Neural progenitor cell (in vitro differentiated cells): ENCODE measurements at regions not wholly inside any gene's neighbourhood (a gene's known extent, or its start where the extent isn't known, plus 50 kb on each side); places are given as distances from the start of the nearest gene placed in this dataset.
A peak's percentile ranks its signal among the peaks of the same experiment; 100 is the strongest.

Experiments
- DNase-seq: peaks from one replicate; pipeline ENCODE4 v3.0.0-alpha.2; 2016; ENCODE audit warnings: low spot score
- H2AFZ ChIP-seq: fragments of 200-600 bp; sonication (generic); replicated peaks from 2 replicates; pipeline ENCODE4 v1.6.1; 2016; ENCODE audit warnings: antibody characterized with exemption
- H3F3A ChIP-seq: fragments of 200-600 bp; sonication (generic); 2 replicates; pipeline ENCODE4 v1.6.1; 2016; ENCODE audit warnings: antibody characterized with exemption, low read depth
- H3K27ac ChIP-seq: fragments of 200-600 bp; sonication (generic); 2 replicates; pipeline ENCODE4 v1.5.1; 2016; ENCODE audit warnings: mild to moderate bottlenecking
- H3K27me3 ChIP-seq: fragments of 200-600 bp; sonication (generic); 2 replicates; pipeline ENCODE4 v1.6.1; 2016; ENCODE audit warnings: mild to moderate bottlenecking, moderate library complexity
- H3K36me3 ChIP-seq: fragments of 200-600 bp; sonication (generic); 2 replicates; pipeline ENCODE4 v1.5.1; 2016
- H3K4me1 ChIP-seq: fragments of 200-600 bp; sonication (generic); 2 replicates; pipeline ENCODE4 v1.6.1; 2016; ENCODE audit warnings: mixed run types
- H3K4me2 ChIP-seq: fragments of 200-600 bp; sonication (generic); 2 replicates; pipeline ENCODE4 v1.6.1; 2016
- H3K4me3 ChIP-seq: fragments of 200-600 bp; sonication (generic); 2 replicates; pipeline ENCODE4 v1.5.1; 2016
- H3K79me2 ChIP-seq: fragments of 200-600 bp; sonication (generic); 2 replicates; pipeline ENCODE4 v1.6.1; 2016; ENCODE audit warnings: low read depth
- H3K9ac ChIP-seq: fragments of 200-600 bp; sonication (generic); 2 replicates; pipeline ENCODE4 v1.6.1; 2016
- H3K9me3 ChIP-seq: fragments of 200-600 bp; sonication (generic); 2 replicates; pipeline ENCODE4 v1.5.1; 2016; ENCODE audit warnings: low read depth
- H4K20me1 ChIP-seq: fragments of 200-600 bp; sonication (generic); 2 replicates; pipeline ENCODE4 v1.6.1; 2016; ENCODE audit warnings: low read depth
- H3K27ac Mint-ChIP-seq: 3 replicates; pipeline ENCODE4 v1.8.0; 2021; ENCODE audit warnings: mixed read lengths
- H3K27me3 Mint-ChIP-seq: 2 replicates; pipeline ENCODE4 v1.8.0; 2022; ENCODE audit warnings: low read depth, mild to moderate bottlenecking, inconsistent platforms, moderate library complexity, mixed read lengths; ENCODE audit not compliant: insufficient read depth
- H3K36me3 Mint-ChIP-seq: 3 replicates; pipeline ENCODE4 v1.8.0; 2021; ENCODE audit warnings: mixed read lengths
- H3K4me1 Mint-ChIP-seq: 3 replicates; pipeline ENCODE4 v1.8.0; 2021; ENCODE audit warnings: mixed read lengths
- H3K4me3 Mint-ChIP-seq: 3 replicates; pipeline ENCODE4 v1.8.0; 2021; ENCODE audit warnings: mild to moderate bottlenecking, moderate library complexity, mixed read lengths
- H3K9me3 Mint-ChIP-seq: 3 replicates; pipeline ENCODE4 v1.8.0; 2020; ENCODE audit warnings: mixed read lengths
- EZH2 ChIP-seq: fragments of 200-600 bp; sonication (generic); IDR thresholded peaks from 2 replicates; pipeline ENCODE4 v1.6.1; 2017; ENCODE audit warnings: antibody characterized with exemption, mild to moderate bottlenecking, moderate library complexity
- EZH2phosphoT487 ChIP-seq: fragments of 200-600 bp; sonication (generic); IDR thresholded peaks from 2 replicates; pipeline ENCODE4 v1.6.1; 2017; ENCODE audit warnings: antibody characterized with exemption
- TF ChIP-seq, protein P1 (sequence below): fragments of 200-600 bp; sonication (generic); IDR thresholded peaks from 2 replicates; pipeline ENCODE4 v1.5.1; 2017; ENCODE audit warnings: antibody characterized with exemption, mild to moderate bottlenecking

DNA sequence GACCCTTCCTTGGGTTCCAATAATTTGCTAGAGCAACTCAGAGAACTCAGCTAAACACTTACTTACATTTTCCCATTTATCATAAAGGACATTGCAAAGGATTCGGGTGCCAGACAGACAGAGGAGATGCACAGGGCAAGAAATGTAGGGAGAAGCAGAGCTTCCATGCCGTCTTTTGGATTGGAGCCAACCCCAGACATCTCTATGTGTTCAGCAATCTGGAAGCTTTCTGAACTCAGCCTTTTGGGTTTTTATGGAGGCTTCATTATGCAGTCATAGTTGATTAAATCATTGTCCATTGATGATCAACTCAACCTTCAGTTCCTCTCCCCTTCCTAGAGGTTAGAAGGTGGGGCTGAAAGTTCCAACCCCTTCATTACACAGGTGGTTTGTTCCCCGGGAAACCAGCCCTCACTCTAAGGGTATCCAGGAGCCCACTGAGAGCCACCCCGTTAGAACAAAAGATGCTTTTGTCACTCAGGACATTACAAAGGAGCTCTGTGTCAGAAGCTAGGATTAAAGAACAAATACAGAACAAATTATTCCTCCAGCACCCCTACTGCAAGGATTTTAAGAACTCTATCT is 211.9 kb upstream of the VSTM2A start:
- Mint-ChIP-seq H3K27ac (no peak overlapping the region), H3K4me1 (peaks cover 44% of the 10 kb centered on the region), H3K9me3 (no peaks in the 10 kb centered on the region)

DNA sequence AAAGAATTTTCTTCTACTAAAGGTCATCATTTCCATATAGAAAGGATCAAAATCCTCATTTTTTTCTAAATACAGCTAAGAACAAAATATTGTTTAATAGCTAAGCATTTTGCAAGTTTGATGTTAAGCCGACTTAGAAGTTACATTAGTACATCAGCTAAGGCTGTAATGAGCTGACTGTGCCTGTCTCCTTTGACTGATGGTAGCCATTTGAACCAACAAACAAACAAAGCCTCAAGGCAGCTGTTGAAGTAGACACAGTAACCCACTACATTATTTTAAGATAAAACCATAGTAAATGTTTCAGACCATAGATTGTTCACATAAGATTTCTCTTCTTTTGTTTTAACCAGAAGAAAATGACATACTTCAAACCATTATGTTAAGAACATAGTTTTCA is 210.9 kb upstream of the VSTM2A start:
- H3K27ac Mint-ChIP-seq: no peak overlapping the region
- Histone ChIP-seq H3K4me2 (peak overlapping the region; percentile 62), H3K79me2 (no peaks in the 10 kb centered on the region), H3K27ac (no peak overlapping the region), H3K36me3 (no peaks in the 10 kb centered on the region), H2AFZ (no peak overlapping the region), H3K9ac (no peak overlapping the region), H3K4me1 (peaks cover 43% of the 10 kb centered on the region), H3K4me3 (no peak overlapping the region), H3K9me3 (no peaks in the 10 kb centered on the region), H3K27me3 (peaks cover 17% of the 10 kb centered on the region), H4K20me1 (no peaks in the 10 kb centered on the region), H3F3A (no peaks in the 10 kb centered on the region)
- H3K4me1 Mint-ChIP-seq: peaks cover 40% of the 10 kb centered on the region
- H3K36me3 Mint-ChIP-seq: no peaks in the 10 kb centered on the region
- no peaks in the 10 kb centered on the region for H3K9me3 Mint-ChIP-seq
- DNase-seq: peak; percentile 26
- peaks cover 6% of the 10 kb centered on the region for H3K27me3 Mint-ChIP-seq
- H3K4me3 Mint-ChIP-seq: no peak overlapping the region
- TF ChIP-seq EZH2phosphoT487 (peak; percentile 11), EZH2 (no peak)

More for the DNA sequence above, 211.9 kb upstream of the VSTM2A start:
- H3F3A ChIP-seq: no peaks in the 10 kb centered on the region
- peak overlapping the region; percentile 62 for H3K4me2 ChIP-seq
- DNase-seq: peak; percentile 81
- Mint-ChIP-seq H3K27me3 (peaks cover 6% of the 10 kb centered on the region), H3K4me3 (no peak overlapping the region), H3K36me3 (no peaks in the 10 kb centered on the region)
- H3K9me3 ChIP-seq: no peaks in the 10 kb centered on the region
- H3K36me3 ChIP-seq: no peaks in the 10 kb centered on the region
- no peaks in the 10 kb centered on the region for H3K79me2 ChIP-seq
- H3K4me1 ChIP-seq: peaks cover 53% of the 10 kb centered on the region
- H3K27me3 ChIP-seq: peaks cover 17% of the 10 kb centered on the region
- H3K9ac ChIP-seq: no peak overlapping the region
- no peaks in the 10 kb centered on the region for H4K20me1 ChIP-seq
- H2AFZ ChIP-seq: no peak overlapping the region
- H3K4me3 ChIP-seq: no peak overlapping the region
- TF ChIP-seq EZH2phosphoT487: peak; percentile 22
- TF ChIP-seq, protein P1, sequence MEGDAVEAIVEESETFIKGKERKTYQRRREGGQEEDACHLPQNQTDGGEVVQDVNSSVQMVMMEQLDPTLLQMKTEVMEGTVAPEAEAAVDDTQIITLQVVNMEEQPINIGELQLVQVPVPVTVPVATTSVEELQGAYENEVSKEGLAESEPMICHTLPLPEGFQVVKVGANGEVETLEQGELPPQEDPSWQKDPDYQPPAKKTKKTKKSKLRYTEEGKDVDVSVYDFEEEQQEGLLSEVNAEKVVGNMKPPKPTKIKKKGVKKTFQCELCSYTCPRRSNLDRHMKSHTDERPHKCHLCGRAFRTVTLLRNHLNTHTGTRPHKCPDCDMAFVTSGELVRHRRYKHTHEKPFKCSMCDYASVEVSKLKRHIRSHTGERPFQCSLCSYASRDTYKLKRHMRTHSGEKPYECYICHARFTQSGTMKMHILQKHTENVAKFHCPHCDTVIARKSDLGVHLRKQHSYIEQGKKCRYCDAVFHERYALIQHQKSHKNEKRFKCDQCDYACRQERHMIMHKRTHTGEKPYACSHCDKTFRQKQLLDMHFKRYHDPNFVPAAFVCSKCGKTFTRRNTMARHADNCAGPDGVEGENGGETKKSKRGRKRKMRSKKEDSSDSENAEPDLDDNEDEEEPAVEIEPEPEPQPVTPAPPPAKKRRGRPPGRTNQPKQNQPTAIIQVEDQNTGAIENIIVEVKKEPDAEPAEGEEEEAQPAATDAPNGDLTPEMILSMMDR: no peak
- no peak overlapping the region for H3K27ac ChIP-seq

DNA sequence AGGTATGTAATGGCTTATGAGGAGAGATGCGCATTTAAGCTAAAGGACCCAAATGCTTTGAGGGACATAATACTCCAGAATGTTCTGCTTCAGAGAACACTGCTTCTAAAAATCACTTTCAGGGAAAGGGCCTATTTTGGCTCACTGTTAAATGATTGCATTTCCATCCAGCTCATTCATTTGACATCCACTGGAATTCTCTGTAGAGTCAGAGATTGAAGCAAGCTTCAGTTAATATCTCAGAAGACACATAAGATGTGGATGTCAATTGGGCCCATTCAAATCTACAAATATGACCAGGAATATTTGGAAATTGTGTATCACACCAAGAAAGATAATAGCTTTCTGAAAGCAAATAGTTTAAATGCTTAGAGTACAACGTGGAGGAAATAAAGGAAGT is 209.9 kb upstream of the VSTM2A start:
- no peaks in the 10 kb centered on the region for H3K36me3 ChIP-seq
- H3K36me3 Mint-ChIP-seq: no peaks in the 10 kb centered on the region
- no peaks in the 10 kb centered on the region for H3K79me2 ChIP-seq
- DNase-seq: no peak
- H3K9ac ChIP-seq: no peak overlapping the region
- no peak overlapping the region for H2AFZ ChIP-seq
- no peak overlapping the region for H3K4me3 Mint-ChIP-seq
- no peaks in the 10 kb centered on the region for H3K9me3 ChIP-seq
- H3F3A ChIP-seq: no peaks in the 10 kb centered on the region
- no peak overlapping the region for H3K27ac Mint-ChIP-seq
- H4K20me1 ChIP-seq: no peaks in the 10 kb centered on the region
- peaks cover 33% of the 10 kb centered on the region for H3K4me1 ChIP-seq
- H3K4me2 ChIP-seq: peak overlapping the region; percentile 4
- no peaks in the 10 kb centered on the region for H3K9me3 Mint-ChIP-seq
- TF ChIP-seq, protein P1: no peak
- TF ChIP-seq EZH2phosphoT487 (no peak), EZH2 (no peak)
- peaks cover 17% of the 10 kb centered on the region for H3K27me3 ChIP-seq
- H3K4me1 Mint-ChIP-seq: peaks cover 32% of the 10 kb centered on the region
- H3K27ac ChIP-seq: no peak overlapping the region
- peaks cover 6% of the 10 kb centered on the region for H3K27me3 Mint-ChIP-seq
- H3K4me3 ChIP-seq: no peak overlapping the region

DNA sequence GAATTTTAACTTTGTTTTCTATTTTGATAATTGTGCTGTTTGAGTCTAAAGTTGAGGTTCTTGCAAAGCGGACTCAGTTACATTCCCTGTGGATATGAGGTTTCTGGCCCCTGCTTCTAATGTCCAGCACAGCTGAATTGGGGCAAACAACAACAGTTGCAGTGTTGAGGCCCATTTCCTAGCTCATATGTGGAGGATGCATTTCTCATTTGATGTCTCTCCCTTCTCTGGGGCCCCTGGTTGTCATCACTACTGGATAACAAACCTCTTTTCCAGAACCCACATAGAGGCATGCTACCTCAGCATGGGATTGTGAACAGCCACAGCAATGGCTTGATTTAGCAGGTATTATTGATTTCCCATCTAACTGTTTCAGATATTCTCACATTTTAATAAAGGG is 208.2 kb upstream of the VSTM2A start:
- H3K9me3 ChIP-seq: no peaks in the 10 kb centered on the region

More for the DNA sequence above, 208.2 kb upstream of the VSTM2A start:
- Mint-ChIP-seq H3K27me3 (peaks cover 6% of the 10 kb centered on the region), H3K27ac (no peak overlapping the region), H3K4me3 (no peak overlapping the region), H3K4me1 (peaks cover 31% of the 10 kb centered on the region), H3K9me3 (no peaks in the 10 kb centered on the region), H3K36me3 (no peaks in the 10 kb centered on the region)
- Histone ChIP-seq H3K79me2 (no peaks in the 10 kb centered on the region), H3F3A (no peaks in the 10 kb centered on the region), H3K4me1 (peaks cover 33% of the 10 kb centered on the region), H3K4me3 (no peak overlapping the region), H3K36me3 (no peaks in the 10 kb centered on the region), H3K27ac (no peak overlapping the region), H3K9ac (no peak overlapping the region), H3K4me2 (no peak overlapping the region), H3K27me3 (peaks cover 12% of the 10 kb centered on the region), H2AFZ (no peak overlapping the region), H4K20me1 (no peaks in the 10 kb centered on the region)
- TF ChIP-seq EZH2 (no peak), EZH2phosphoT487 (no peak)
- TF ChIP-seq, protein P1: no peak
- no peak for DNase-seq
